NCI-H146 treated with DMSO at 0.1 percent for 48 hours (cell line): ENCODE measurements at regions not wholly inside any gene's neighbourhood (a gene's known extent, or its start where the extent isn't known, plus 50 kb on each side); places are given as distances from the start of the nearest gene placed in this dataset.

ENCODE experiments used
- DNase-seq: peaks from one replicate; lab custom pipeline; 2025; ENCODE audit not compliant: unreplicated experiment; lab: John Stamatoyannopoulos, UW

DNA sequence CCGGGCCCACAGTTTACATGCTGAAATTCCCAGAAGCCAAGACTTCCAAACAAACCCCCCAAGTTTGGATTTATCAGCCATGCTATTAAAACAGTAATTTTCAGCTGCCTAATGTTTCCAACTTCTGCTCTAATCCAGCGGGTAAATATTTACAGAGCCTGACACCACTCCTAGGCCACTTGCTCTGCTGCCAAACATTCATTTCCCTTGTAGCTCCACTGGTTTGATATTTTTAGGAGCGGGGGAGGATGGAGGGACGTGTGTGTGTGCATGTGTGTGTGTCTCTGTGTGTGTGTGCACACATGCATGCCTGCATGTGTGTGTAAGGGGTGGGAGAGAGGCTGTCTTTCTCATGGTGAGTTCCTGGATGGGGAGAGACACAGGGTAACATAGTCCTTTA lies 115.7 kb upstream of the PJA1 start:
- no peak for DNase-seq

- DNase-seq: no peak
Measured at GRCh38 chrX:69279234-69279633, 114.0 kb upstream of the PJA1 start.

DNA sequence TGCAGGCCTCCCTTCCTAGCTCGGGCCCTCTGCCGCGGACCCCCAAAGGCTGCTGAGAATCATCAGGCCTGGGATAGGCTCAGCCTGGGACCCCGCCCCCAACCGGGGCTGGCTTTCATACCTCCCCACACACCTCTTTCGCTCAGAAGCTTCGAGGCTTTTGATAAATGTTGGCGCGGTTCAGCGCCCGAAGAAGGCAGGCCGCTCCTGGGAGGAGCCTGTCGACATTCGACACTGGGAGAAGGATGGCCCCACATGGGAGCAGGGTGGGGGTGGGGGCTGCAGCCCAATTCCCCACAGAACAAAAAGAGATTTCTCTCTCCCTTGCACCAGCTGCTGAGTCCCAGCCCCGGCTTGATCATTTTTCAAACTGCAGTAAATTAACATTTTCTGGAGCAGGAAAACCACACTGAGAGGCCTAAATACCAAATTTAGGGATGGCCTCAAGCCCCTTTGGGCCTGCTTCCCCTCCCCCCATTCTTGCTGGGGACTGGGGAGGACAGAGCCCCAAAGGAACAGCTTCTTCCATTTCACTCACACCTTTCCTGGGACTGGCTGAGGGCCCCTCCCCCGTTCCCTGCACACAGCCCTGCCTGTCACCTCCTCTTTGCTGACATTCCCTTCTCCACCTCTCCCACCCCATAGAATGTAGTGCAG lies 112.9 kb upstream of the PJA1 start:
- DNase-seq: no peak

DNA sequence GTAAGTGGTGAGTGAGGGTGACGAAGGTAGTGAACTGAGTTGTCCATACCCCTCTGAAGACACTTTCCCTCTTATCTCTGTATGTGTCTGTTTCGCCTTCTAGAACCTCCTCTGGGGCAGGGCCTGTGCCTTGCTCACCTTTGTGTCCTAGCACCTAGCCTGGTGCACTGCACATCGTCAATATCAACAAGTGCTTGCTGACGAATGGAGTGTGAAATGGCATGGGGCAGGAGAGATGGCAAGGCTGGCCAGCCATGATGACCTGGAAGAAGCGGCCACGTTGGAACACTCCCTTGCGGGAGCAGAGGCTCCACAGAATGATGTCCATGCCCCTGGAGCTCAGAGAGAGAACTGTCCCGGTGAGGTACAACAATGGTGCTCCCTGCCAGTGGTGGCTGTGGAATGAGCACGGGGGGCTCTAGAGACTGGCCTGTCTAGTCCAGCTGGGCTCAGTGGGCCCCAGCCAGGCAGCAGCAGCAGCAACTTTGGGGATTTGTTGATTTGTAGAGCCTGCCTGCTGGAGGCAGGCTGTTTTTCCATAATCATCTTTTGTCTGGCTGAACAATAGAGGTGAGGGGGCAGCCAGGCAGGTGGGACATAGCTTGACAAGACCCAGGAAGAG lies 112.2 kb upstream of the PJA1 start:
- DNase-seq: no peak

DNA sequence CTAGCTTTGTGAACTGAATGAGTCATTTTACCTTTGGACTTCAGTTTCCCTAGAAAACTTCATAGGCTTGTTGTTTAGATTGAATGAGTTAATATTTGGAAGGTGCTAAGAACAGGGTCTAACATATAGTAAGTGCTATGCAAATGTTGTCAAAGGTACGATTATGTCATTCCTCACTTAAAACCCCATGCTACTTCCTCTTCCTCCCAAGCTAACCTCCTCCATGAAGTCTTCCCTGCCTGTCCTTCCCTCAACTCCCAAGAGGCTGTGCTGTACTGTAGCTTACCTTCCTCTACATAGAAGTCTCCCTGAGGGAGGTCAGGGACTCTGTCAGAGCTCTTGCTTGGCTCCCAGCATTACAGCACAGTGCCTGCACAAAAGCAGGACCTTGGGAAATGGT lies 103.4 kb upstream of the PJA1 start:
- no peak for DNase-seq

- no peak for DNase-seq
Measured at GRCh38 chrX:69264158-69264581, 98.9 kb upstream of the PJA1 start.

DNA sequence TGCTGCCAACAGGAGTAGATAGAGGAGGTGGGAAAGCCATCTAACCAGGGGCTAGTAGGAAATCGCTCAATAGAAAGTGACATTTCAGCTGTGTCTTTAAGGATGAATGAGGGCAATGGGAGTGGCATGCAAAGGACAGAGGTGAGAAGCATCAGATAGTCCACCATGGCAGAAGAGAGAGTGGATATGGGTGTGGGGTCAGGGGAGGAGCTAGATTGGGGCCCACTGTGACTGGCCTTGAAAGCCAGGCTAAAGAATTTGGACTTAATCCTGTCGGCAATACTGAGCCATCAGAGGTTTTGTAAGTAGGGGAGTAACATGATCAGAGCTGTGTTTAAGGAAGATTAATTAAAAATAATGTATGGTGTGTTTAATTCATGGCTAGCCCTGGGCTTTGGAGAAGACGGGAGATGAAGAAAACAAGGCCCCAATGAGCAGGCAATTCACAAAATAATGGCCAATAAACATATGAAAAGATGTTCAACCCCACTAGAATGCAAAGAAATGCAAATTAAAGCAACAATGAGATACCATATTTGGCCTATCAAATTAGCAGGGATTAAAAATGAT lies 98.1 kb upstream of the PJA1 start:
- no peak for DNase-seq

GRCh38 chrX:69262036-69262936 lies 97.0 kb upstream of the PJA1 start:
- DNase-seq: no peak

- DNase-seq: no peak
Measured at GRCh38 chrX:69260169-69260568, 94.9 kb upstream of the PJA1 start.

GRCh38 chrX:69258893-69259292 lies 93.6 kb upstream of the PJA1 start:
- DNase-seq: no peak

GRCh38 chrX:69257499-69258127 lies 92.4 kb upstream of the PJA1 start:
- no peak for DNase-seq

DNA sequence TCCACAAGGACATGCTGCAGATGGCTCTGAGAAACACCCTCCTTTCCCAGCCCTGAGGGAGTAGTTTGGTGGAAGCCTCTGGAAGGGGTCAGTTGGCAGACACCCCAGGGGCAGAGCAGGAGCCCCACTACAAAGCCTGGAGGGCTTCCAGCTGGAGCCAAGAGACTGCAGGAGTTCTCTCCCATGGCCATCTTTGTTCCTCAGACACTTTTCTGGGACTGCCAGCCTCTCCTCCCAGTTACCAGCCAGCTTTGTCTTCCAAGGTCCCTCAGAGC lies 91.0 kb upstream of the PJA1 start:
- DNase-seq: no peak

DNA sequence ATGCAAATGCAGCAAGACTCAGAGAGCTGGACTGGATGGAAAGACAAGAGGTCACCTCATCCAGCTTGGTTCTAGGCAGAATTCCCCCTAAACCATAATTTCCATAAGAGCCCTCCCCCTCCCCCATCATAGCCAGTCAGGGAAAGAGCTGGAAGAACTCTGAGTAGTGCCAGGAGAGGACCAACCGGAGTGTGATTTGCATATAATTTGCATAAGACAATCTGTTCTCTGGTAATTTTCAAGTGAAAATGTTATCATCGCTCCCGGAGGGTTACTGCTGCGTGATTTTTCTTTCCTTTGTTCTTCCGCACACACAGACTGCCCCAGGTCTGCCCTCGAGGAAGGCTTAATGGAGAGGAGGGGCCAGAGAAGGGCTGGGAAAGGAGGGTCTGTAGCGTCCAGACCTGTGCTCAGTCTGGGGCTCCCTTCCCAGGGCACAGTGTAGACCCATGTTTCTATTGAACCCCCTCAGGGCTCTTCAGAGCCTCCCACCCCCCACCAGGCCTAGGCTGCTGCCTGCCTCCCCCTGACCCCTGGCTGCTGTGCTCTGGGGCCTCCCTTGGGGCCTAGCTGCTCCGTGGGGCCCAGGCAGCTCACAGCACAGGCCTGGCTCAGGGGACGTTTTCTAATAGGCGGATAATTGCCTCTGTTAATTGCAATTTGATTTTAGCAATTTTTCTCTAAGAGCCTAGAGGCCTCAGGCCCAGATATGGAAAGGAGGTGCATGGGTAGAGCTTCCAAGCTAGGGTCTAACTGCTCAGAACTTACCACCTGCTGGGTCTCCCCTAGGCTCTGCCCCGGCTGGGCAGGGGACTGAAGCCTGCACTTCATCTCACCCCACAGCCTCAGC lies 90.4 kb upstream of the PJA1 start:
- DNase-seq: no peak

DNA sequence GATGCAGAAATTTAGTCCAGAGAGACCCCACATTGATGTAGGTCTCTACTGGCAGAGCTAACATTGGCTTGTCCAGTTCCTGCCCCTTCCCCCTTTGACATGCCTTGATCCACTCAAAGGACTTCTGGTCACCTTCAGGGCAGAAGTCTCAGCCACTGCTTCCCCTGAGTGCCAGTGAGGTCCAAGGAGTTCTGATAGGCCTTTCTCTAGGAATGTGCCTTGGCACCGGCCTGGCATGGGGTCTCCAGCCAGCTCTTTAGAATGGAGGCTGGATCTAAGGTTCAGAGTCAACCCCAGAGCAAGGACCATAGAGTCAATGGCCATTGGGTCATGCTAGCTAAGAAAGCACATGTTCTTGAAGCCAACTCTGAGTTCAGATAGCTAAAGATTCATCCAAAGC lies 88.6 kb upstream of the PJA1 start:
- DNase-seq: no peak

DNA sequence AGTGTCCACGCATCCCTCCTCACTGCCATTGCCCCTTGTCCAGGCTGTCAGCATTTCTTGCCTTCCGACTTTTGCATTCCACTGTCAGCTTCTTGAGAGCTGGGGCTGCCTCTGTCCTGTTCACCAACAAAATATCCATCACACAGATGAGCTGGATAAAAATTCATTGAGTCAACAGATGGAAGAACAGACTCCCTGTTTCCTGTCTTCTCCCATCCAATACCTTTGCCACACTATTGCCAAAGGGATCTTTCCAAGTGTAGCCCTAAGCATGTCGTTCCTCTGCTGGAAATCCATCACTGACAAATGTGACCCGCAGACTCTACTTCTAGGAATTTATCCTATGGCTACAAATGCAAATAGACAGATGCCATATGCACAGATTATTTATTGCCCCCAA lies 78.0 kb upstream of the PJA1 start:
- DNase-seq: no peak

- DNase-seq: no peak
Measured at GRCh38 chrX:69238887-69239231, 73.6 kb upstream of the PJA1 start.

- DNase-seq: no peak
Measured at GRCh38 chrX:69238114-69238886, 73.0 kb upstream of the PJA1 start.

GRCh38 chrX:69237236-69237635 lies 72.0 kb upstream of the PJA1 start:
- no peak for DNase-seq

DNA sequence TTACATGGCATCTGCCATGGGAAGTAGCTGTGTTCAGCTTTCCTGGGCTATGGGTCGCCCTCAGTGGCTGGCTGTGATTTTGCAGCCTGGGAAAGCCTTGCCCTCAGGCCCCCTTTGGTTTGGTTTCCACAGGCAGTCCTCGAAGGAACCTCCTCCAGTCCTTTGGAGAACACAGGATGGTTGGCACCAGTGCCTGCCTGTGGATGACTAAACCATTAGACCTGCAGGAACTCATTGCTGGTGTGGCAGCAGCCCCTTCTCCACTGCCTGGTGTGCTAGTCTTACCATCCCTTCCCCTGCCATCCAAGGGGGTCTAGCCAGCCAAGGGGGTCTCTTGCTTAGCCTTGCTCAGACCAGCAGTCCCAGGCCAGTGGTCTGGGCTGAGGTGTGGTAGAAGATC lies 71.4 kb upstream of the PJA1 start:
- no peak for DNase-seq

DNA sequence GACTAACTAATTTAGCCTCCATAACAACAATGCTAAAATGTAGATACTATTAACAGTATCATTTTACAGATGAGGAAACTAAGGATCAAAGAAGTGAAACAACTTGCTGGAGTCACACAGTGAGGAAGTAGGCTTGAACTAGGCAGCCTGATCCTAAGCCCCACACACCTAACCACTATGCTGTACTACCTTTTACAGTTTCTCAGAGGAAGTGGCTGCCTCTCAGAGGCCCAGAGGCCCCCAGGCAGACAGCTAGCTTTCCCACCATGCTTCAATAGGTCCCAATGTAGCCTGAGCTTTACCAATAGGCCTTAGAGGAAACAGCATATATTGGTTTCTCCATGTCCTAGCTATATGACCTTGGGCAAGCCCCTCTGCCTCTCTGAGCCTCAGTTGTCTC lies 69.4 kb upstream of the PJA1 start:
- no peak for DNase-seq
